HUDEP-2 (cell line): ENCODE measurements at regions not wholly inside any gene's neighbourhood (a gene's known extent, or its start where the extent isn't known, plus 50 kb on each side); places are given as distances from the start of the nearest gene placed in this dataset.
"Not testable (repeated sequence)": the region's sequence is repeated elsewhere in the genome, so short reads cannot be mapped to it uniquely, and the experiment has no call there.

ENCODE experiments used
- DNase-seq, 76 experiments: peaks; one replicate each; lab custom pipeline; 2025; ENCODE audit not compliant: unreplicated experiment in 76 of 76; lab: John Stamatoyannopoulos, UW

- DNase-seq, result no peak
Observed at GRCh38 chr5:99773290-99773689, 761.9 kb upstream of the FAM174A start.

- DNase-seq, result no peak
Observed at GRCh38 chr5:99771296-99771695, 763.9 kb upstream of the FAM174A start.

- DNase-seq, result no peak
Observed at GRCh38 chr5:99765011-99765410, 770.2 kb upstream of the FAM174A start.

- no peak for DNase-seq
Observed at GRCh38 chr5:99763021-99763774, 772.0 kb upstream of the FAM174A start.

- no peak for DNase-seq
Observed at GRCh38 chr5:99747342-99747741, 787.8 kb upstream of the FAM174A start.

- DNase-seq, result not testable (repeated sequence)
Observed at GRCh38 chr5:99733146-99733545, 802.0 kb upstream of the FAM174A start.

GRCh38 chr5:99730653-99731052 lies 801.8 kb upstream of the CHD1 start:
- not testable (repeated sequence) for DNase-seq

GRCh38 chr5:99724732-99725290 lies 796.0 kb upstream of the CHD1 start:
- DNase-seq, result no peak

- DNase-seq, result no peak
Observed at GRCh38 chr5:99721506-99721905, 792.7 kb upstream of the CHD1 start.

- no peak for DNase-seq
Observed at GRCh38 chr5:99715921-99716320, 787.1 kb upstream of the CHD1 start.

- no peak for DNase-seq
Observed at GRCh38 chr5:99706160-99706559, 777.4 kb upstream of the CHD1 start.

- DNase-seq, result no peak
Observed at GRCh38 chr5:99702565-99702964, 773.8 kb upstream of the CHD1 start.

- no peak for DNase-seq
Observed at GRCh38 chr5:99694884-99695283, 766.1 kb upstream of the CHD1 start.

- DNase-seq, result no peak
Observed at GRCh38 chr5:99686538-99686937, 757.7 kb upstream of the CHD1 start.

- DNase-seq, result no peak
Observed at GRCh38 chr5:99675974-99676373, 747.2 kb upstream of the CHD1 start.

GRCh38 chr5:99674101-99674500 lies 745.3 kb upstream of the CHD1 start:
- DNase-seq, result no peak

- DNase-seq, result no peak
Observed at GRCh38 chr5:99664972-99665371, 736.2 kb upstream of the CHD1 start.

GRCh38 chr5:99651298-99651697 lies 722.5 kb upstream of the CHD1 start:
- DNase-seq, result no peak

GRCh38 chr5:99646011-99646647 lies 717.3 kb upstream of the CHD1 start:
- no peak for DNase-seq

- DNase-seq, result no peak
Observed at GRCh38 chr5:99644822-99645221, 716.0 kb upstream of the CHD1 start.

- no peak for DNase-seq
Observed at GRCh38 chr5:99640646-99641045, 711.8 kb upstream of the CHD1 start.

- DNase-seq, result no peak
Observed at GRCh38 chr5:99639905-99640304, 711.1 kb upstream of the CHD1 start.
